Activated CD4-positive, alpha-beta T cell treated with anti-CD3 and anti-CD28 coated beads for 4 hours (primary cell): ENCODE measurements at regions not wholly inside any gene's neighbourhood (a gene's known extent, or its start where the extent isn't known, plus 50 kb on each side); places are given as distances from the start of the nearest gene placed in this dataset.
"Not testable (repeated sequence)": the region's sequence is repeated elsewhere in the genome, so short reads cannot be mapped to it uniquely, and the experiment has no call there.

ENCODE experiments used
- DNase-seq, 2 donors: peaks; one replicate each; pipeline ENCODE4 v3.0.0-alpha.2; 2020

DNA sequence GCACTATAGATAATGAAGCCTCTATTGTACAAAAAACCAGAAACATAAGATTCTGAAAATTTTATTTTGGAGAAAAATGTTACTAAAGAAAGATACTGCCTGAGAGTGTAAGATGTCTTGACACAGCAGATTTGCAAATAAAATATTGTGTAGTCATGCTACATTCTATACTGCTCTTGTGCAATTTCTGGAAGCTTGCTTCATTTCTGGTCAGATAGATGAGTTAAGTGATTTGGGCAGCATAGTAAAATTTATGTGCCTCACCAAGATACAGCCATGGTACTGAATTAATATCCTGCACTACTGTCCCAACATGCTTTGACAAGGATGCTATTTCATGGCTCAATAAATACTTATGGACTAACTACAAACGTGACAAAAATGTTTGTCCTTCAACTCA is 55.1 kb upstream of the STARD13 start:
- DNase-seq = no peak

DNA sequence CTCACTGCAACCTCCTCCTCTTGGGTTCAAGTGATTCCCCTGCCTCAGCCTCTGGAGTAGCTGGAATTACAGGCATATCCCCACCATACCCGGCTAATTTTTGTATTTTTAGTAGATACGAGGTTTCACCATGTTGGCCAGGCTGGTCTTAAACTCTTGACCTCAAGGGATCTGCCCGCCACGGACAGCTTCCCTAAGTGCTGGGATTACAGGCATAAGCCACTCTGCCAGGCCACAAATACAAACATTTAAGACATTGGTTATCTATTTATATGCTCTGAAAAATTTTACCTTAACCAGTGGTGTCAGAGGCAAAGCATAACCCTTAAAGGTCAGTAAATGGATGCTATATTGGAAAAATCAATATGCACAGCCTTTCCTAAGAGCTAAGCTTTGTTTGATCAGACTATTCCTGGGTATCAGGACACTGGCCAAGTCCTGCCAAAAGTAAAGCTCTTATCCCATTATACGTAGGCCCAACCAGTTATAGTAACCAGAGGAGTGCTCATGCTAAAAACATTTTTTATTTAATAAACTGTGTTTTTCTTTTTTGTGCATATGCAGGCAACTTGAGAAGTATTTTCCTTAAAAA is 56.4 kb upstream of the STARD13 start:
- no peak for DNase-seq

DNA sequence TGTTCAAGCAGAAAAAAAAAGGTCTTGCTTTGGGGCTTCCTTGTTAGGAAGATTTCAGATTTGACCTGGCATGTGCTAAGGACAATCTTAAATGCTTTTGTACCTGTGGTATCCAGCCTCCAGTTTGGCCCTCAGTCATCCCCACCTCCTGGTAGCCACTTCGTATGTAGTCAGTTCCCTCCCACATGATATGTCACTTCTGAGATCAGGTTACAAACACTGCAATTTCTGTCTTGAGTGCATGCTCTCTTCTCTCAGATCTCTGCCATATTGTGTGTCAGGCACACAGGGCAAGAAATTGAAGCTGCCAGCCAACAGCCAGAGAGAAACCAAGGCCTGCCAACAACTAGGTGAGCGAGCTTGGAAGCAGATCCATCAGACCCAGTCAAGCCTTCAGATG is 60.3 kb upstream of the STARD13 start:
- DNase-seq = no peak

DNA sequence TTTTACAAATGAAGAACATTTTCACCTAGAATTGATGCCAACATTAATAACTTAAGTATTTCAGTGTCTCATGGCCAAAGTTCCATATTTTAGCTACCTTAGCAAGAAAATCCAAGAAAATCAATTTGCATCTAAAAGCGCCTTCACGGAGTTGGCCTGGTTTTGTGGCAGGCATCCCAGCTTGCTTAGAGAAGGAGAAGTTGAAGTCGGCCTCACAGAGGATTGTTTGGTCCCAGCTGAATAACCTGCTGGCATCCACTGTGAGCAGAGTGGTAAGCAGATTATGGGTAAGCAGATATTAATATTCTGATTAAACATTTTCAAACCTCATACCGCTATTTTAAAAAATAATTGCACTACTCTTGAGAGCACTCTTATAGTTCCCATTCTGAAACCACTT is 62.3 kb upstream of the STARD13 start:
- no peak for DNase-seq

DNA sequence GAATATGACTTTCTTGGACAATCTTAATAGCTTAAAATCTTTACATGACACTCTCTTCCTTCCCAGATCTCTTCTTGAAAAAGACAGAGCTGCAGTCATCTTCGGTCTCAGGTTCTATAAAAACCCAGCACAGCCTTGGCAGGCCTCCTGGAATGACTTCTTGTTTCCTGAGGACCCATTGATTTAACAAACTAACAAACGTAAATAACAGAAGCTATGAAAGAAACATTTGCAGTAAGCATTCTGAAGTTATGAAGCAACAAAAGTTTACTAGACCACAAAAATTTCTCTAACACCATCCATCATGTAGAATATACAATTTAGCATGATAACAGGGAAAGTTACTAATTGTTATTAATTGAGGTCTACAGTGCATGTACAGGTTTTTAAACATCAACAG is 62.8 kb upstream of the STARD13 start:
- no peak for DNase-seq

DNA sequence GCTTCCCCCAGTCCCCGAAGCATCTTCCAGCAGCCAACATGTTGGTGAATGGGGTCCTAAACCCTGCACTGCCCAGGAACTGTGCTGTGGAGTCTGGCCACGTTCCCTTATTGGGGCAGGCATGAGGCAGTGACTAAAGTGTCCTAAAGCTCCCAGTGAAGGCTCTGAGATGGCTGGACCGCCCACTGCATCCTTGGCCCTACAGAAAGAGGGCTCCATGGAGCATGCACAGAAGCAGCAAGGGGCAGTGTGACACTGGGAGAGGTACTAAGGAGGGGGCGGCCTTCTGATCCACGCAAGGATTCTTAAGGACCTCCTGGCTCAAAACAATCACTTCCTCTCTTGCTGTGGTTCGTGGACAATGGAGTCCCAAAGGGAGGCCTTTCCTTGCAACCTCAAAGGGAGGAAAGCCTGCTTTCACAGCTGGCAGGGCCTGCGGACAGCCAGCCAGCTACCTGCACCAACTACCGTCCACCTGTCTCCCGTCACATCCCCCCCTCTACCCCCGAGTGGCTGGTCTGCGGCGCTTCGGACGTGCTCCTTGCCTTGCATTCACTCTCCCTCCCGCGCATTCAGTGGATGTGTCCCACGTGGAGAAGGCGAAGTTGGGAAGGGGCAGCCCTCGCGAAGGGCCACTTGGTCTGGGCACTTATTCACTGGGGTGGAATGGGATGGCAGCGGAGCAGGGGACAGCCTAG is 63.9 kb upstream of the STARD13 start:
- DNase-seq = no peak

DNA sequence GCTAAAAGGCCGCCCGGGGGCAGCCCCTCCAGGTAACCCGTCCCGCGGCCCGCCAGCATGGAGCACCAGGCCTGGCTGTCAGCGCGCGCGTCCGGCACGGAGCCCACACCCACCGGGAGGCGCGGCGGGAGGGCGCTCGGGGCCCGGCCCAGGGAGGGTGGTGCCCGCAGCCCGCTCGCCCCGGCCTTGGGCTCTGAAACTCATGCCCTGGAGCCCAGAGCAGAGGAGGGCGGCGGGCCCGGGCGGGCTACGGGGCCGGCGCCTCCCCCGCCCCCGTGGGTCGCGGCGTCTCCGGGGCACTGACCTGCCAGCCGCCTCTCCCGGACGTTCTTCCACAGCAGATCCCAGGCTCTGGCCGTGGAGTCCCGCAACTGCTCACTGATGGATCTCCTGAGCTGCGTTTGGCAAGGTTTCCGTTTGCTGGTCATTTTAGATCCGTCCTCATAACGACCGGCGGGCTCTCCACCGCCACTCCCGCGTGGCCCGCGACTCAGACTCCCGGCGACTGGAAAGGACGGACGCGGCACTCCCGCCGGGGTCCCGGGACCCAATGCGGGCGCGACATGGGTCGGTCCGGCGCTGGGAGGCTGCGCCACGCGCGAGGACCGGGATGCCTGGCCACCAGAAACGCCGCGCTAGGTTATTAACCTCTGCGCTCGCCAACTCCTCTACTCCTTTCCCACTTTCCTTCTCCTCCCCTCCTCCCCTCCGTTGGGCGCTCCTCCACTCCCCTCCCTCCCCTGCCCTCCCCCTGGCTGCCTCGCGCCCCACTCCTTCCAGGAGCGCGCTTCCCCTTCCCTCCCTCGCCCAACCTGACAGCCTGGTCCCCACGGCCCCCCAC is 64.7 kb upstream of the STARD13 start:
- DNase-seq = no peak

DNA sequence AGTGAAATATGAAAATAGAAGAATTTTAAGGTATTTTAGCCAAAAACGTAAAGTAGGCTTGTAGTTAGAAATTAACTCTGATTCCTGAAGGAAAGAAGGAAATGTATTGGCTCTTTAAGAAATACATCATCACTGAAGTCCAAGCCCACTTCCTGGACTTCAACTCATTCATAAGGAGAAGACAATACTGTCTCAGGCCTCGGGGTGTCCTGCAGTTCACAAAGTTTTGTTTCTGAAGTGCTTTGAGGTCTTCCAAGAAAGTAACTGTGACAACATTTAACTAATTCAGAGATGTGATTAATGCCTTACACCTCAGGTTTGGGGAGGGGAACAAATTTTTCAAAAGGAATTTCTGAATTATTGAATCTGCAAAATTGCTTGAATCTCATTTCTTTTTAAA is 65.8 kb upstream of the STARD13 start:
- DNase-seq = no peak

DNA sequence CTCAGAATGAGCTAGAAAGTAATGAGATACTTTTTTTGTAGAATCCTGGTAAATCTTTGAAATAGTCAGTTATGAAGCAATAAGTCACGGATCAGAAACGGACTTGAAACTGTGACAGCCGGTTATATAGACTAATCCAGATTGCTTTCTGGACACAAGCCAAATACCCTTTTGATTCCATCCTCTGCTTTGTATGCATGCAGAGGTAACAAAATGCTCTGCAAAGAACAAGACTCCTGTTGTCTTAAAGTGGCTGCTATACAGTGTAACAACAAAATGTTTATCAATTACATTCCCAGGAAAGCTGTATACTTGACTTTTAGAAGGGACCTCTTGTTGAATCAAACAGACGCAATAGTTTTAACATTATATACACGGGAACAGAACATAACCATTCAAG is 66.5 kb upstream of the STARD13 start:
- DNase-seq = no peak

DNA sequence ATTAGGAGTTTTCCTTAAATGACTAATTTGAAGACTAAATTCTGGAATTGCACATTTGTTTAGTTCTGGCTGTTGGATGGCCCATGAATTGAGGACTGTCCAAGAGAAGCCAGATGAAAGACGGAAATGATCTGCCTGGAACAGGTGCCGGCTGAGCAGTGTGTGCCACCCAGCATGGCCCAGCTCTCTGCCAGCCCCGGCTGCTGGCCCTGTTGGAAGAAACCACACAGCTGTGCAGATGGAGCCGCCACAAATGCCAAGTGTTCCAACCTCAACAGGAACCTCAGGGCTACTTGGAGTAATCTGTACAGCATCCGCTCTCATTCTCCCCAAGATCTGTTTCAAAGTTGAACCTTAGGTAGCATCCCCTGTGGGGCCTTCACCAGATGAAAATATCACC is 67.0 kb upstream of the STARD13 start:
- DNase-seq = no peak

DNA sequence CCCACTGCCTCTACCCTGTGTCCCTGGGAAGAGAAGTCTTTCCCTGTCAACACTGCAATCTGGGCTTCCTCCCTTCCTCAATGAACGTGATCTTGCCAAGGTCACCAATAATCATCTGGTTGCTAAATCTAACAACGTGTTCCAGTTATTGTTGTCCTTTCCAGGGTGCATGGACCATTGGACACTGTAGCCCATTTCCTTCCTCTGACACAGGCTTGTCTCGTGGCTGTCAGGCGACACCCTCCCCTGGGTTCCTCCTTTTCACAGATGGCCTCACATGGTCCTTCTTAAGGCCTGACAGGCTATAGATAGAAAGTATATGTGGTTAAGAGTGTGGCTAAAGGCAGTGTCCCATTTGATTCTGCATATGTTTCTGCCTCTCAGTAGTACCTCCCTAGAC is 67.7 kb upstream of the STARD13 start:
- no peak for DNase-seq

DNA sequence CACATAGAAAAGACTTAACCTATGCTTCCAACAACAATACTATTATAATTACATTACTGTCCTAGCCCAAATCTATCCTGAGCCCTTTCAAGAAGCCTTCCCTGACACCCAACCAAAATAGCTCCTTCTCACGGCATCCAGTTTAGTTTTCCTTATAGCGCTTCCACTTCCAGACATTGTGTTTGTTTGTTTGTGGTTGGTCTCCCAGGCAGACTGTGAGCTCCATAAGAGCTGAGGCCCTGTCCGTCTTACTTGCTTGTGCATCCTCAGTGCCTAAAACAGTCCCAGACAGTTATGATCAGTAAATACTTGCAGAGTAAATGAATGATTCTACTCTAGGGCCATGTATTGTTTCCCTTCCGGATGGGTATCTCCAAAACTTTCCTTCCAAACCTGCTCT is 68.1 kb upstream of the STARD13 start:
- DNase-seq = no peak

DNA sequence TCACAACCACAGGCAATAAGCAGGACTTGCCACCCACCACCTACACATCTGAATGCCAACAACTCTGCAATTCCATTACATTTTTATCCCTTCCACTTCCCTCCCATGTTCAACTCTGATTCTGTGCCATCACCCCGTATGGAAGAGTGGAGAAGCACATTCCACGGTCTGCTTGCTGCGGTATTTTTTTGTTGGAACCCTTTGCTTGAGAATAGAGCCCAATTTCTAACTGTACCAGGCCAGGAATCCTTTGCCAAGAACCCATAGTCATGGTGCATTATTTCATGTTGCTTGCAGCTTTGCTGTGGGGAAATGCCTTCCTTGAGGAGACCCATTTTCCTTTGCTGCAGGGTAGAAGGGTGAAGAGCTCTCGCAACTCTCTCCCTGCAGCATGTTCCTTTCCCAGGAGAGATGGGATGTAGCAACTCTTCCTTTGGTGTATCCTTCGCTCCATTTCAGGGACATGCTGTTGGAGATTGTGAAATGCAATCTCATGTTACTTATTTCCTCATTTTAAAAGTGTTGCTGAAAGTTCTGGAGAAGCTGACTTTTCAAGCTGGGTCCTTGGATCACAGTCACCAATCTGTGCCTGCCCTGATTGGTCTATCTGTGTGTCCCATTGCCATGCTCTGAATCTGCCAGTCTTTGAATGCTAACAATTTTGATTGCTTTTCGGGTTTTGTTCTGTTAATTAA is 69.8 kb upstream of the STARD13 start:
- DNase-seq = no peak

DNA sequence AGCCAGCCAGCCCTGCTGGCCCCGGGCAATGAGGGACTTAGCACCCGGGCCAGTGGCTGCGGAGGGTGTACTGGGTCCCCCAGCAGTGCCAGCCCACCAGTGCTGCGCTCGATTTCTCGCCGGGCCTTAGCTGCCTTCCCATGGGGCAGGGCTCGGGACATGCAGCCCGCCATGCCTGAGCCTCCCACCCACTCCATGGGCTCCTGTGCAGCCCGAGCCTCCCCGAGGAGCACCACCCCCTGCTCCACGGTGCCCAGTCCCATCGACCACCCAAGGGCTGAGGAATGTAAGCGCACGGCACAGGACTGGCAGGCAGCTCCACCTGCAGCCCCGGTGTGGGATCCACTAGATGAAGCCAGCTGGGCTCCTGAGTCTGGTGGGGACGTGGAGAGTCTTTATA is 72.5 kb upstream of the STARD13 start:
- DNase-seq = not testable (repeated sequence)

DNA sequence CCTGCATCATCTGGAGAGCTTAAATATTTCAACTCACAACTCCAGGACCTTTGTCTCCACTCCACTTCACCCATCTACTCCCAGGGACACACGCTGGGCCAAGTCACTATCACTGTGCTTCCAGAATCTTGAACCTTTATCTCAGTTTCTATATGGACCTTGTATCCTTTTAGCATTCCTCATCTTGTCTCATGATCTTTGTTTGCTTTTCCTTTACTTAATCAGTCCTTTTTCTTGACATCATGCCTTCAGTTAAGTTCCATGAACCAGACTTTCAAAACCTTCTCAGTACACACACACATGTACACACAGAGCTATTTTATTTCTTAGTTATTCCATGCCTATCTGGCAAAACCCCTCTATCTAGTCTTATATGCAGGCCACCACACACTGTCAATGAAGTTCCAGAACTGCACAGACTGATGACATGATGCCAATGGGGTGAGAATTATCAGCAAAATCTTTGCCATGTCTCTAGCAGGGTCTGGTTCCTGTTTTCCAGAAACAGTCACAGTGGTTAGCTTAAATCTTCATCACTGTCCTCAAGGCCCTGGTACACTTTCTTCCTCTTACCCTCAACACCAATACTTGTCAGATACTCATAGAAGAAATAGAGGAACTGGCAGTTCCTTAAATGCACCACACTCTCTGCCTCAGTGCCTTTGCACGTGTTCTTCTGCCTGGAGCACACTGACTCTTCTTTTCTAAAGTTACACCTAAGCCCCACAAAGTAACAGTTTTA is 77.6 kb upstream of the STARD13 start:
- DNase-seq = no peak

DNA sequence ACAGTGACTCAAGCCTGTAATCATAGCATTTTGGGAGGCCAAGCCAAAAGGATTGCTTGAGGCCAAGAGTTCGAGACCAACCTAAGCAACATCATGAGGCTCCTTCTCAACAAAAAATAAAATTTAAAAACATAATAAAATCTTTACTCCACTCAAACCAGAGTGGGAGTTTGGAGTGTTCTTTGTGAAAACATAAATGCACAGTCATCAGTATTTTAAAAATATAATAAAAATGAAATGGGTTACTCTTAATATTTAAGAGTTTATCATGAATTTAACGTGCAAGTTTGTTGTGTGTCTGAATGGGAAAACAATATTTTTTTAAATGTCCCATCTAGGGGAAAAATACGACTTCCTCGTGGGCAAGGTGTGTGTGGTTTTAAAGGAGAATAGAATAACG is 78.6 kb upstream of the STARD13 start:
- no peak for DNase-seq

DNA sequence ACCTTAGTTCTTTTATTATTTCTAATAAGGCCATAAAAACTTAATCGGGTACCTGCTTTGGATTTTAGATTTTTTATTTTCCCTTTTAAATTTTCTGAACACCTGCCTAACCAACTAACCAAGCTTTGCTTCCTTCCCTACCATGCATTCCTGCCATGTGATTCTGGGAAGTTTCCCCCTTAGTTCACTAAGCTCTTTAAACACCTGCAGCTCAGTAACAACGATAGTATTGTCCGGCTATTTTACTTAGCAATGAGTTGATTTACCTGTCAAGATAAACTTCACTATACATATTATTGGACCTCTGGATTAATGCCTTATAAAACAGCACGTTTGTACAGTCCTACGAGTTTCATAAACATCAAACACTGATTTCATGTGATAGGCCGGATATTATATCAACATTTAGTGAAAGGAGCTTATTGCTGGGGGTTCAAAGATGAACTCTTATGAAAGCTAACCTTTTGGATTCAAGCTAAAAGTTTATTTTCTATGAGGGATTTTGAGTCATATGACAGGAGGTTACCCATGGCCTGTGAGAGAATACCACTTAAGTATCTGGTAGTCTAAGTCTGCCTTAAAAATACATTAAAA is 81.0 kb upstream of the STARD13 start:
- no peak for DNase-seq

DNA sequence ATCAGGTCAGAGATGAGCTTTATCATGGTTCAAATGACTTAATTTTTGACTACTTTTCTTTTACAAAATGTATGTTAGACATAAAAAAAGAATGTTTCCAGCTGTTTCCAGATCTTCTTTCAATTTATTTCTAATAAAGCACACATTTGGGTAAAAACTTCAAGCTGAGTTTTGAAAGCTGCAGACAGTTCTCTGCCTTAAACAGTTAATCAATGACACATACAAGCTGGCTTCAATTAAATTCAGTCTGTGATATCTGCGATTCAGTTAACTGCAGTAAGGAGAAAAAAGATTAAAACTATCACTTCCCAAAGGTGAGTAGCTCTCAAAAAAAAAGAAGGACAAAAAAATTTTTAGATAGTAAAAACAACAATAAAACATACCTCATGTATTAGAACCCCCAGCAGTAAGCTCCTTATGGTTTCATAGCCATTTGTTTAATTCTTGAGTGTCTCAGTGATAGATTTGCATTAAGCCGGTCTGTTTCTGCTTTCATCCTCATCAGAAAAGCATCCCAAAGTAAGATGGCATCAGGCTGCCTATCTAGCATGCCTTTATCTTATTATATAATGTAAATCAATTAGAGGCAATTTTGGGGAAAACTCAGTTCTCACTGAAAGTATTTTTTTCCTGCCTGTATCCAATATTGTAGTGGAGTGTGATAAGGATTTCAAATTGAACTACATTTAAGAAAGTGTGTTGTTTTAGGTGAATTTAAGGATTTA is 81.8 kb upstream of the STARD13 start:
- no peak for DNase-seq

DNA sequence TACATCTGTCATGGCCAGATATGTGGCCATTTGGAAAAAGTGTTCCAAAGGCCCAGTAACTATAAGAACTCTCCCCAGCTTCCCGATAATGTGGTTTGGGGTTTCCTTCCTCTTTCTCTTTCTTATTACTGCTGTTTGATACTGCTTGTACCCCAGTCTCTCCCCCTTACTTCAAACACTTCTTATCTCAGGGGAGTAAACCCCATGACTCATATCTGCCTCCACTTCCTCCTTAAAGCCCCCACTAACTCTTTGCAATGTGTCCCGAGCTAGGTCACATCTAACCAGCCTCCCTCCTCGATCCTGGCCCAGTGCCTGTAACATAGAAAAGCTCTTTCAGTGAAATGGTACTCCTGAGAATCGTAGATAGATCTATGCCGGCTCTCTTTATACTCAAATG is 82.4 kb upstream of the STARD13 start:
- DNase-seq = no peak

DNA sequence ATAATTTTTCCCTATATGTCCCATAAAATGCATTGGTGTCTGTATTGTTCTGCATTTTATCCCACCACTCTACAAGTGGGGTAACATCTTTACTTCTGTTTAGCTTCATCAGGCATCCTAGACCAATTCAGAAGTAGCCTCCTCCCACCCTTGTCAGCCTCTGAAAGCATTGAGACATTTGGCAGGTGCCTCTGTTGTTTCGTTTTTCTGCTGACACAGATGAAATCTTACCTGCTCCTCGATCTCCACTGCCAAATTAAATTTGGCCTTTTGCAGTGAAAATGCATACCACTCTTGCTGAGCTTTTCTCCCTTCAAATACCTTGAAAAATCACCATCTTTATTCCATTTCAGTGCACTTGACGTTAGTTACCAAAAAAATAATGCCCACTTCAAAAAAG is 83.5 kb upstream of the STARD13 start:
- DNase-seq = no peak

DNA sequence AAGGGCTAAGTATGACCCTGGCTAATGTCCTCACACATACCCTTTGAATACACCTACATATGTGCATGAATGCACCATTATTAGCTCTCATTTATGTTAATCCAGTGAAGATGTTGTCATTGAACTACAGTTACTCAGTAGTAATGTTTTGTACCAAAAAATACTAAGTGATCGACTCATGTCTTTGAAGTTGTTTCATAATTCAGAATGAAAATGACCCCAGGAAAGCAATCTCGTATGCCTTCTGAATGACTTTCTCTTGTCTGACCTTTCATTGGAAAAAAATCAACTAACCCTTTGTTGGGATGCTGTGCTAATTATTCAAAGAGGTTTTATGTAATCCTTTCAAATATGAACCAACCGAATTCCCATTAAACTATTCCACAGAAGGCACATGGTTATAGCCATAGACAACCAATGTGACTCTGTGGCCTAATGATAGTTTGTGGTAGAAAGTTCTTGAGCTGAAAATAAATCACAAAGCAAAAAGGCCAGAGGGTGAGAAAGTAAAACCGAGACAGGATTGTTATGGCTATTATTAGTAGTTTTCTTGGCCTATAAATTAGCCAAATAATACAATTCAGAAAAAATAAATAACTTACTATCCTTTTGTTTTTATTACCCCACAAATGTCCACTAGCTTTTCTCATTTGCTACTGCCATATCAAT is 86.8 kb upstream of the STARD13 start:
- no peak for DNase-seq
